Fibroblast of villous mesenchyme (primary cell): ENCODE measurements at regions not wholly inside any gene's neighbourhood (a gene's known extent, or its start where the extent isn't known, plus 50 kb on each side); places are given as distances from the start of the nearest gene placed in this dataset.

Experiments used
- DNase-seq: peaks from one replicate; pipeline ENCODE4 v3.0.0-alpha.2; 2010; ENCODE audit warnings: low read depth
- H3K4me3 ChIP-seq: 2 replicates; pipeline ENCODE4 v1.5.1; 2011; ENCODE audit warnings: low read depth, mild to moderate bottlenecking, low read length
- TF ChIP-seq, protein P1 (sequence below): IDR thresholded peaks from 2 replicates; pipeline ENCODE4 v1.5.1; 2012; ENCODE audit warnings: low read depth, mild to moderate bottlenecking, low read length; ENCODE audit not compliant: insufficient read depth

DNA sequence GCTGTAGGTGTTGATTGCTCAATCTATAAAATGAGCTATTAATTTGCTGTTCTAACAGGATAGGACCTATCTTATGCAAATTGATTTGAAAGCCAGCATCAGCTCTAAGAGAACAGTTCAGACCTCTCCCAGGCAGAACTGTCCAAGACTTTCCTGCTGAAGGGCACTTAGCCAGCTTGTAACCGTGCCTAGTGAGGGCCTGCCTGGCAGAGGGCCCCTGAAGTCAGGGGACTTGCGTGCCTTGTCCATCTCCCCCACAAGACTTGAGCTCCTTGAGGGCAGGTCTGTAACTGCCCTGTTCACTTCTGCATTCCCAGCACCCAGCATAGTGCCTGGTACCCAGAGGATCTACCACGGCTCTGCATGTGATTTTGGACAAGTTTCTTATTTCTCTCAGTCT is 293.4 kb downstream of the CDK5RAP2 start:
- TF ChIP-seq, protein P1, sequence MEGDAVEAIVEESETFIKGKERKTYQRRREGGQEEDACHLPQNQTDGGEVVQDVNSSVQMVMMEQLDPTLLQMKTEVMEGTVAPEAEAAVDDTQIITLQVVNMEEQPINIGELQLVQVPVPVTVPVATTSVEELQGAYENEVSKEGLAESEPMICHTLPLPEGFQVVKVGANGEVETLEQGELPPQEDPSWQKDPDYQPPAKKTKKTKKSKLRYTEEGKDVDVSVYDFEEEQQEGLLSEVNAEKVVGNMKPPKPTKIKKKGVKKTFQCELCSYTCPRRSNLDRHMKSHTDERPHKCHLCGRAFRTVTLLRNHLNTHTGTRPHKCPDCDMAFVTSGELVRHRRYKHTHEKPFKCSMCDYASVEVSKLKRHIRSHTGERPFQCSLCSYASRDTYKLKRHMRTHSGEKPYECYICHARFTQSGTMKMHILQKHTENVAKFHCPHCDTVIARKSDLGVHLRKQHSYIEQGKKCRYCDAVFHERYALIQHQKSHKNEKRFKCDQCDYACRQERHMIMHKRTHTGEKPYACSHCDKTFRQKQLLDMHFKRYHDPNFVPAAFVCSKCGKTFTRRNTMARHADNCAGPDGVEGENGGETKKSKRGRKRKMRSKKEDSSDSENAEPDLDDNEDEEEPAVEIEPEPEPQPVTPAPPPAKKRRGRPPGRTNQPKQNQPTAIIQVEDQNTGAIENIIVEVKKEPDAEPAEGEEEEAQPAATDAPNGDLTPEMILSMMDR = no peak
- no peak for DNase-seq
- no peak overlapping the region for H3K4me3 ChIP-seq

DNA sequence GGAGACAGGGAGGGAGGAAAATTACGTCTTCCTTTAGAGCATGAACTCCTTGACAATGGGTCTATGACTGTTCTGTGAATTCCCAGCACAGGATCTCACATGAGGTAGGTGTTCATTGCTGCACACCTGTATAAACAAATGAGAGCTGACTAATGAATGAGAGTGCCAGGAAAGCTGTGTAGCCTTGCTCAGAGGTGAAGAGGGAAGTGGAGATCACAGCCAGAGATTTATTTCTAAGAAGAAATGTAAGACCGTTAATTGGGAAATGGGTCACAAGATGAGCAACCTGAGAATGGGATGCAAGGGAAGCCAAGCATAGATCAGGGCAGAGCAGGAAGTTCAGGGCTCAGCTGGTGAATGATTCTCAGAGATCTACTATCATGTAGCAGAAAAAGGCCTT is 295.1 kb downstream of the CDK5RAP2 start:
- TF ChIP-seq, protein P1 = no peak
- no peak for DNase-seq
- no peak overlapping the region for H3K4me3 ChIP-seq

DNA sequence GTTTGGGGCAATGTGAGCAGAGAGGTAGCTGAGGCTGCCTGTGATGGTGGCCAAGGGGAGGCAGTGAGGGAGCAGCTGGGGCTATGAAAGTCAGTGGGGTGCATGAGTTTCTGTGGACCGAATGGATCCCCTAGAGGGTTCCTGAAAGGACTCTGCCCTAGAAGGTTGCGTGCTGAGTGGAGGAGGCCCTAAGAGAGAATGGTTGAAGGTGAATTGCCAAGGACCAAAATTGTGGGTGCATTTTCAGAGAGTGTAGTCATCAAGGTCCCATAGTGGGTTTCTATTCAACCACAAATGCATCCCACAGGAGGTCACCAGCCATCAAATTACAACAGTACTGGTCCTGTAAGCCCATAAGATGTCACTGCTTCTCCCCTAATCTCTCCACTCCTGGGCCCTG is 298.3 kb downstream of the CDK5RAP2 start:
- TF ChIP-seq, protein P1 = no peak

DNA sequence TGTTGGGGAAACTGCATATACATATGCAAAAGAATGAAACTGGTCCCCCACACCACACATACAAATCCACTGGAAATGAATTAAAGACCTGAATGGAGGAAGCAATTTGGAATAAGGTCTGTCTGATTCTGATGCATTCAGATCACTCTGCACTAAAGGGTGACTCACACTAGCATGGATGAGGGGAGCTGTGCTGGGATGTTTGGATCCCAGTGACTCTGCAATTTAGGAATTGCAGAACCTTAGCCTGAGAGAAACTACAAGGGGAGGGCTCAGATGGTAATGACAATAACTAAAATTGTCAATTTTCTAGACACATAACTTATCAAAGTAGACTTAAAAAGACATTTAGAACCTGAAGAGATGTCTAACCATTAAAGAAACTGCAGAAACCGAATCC is 312.0 kb downstream of the CDK5RAP2 start:
- TF ChIP-seq, protein P1 = no peak
- no peak for DNase-seq

More for the DNA sequence above, 298.3 kb downstream of the CDK5RAP2 start:
- no peak for DNase-seq
- no peak overlapping the region for H3K4me3 ChIP-seq

DNA sequence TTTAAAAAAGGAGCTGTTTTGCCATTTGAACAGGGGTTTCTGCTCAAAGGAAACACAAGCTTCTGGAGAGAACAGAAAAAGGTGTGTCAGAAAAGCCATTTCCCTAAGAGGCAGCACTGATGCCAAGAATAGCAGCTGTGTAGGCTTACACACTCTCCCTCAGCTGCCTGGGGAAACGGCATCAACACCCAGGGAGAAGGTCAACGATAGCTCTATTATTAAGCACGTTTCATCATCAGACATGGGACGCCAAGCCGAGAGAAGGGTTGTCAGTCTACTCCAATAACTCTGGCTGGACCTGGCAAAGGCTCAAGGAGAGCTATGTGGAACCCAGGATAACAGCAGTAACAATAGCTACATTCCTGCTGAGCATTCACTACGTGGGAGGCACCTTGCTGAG is 314.2 kb downstream of the CDK5RAP2 start:
- DNase-seq = no peak
- H3K4me3 ChIP-seq = no peak overlapping the region
- TF ChIP-seq, protein P1 = no peak

More for the DNA sequence above, 312.0 kb downstream of the CDK5RAP2 start:
- H3K4me3 ChIP-seq = no peak overlapping the region

DNA sequence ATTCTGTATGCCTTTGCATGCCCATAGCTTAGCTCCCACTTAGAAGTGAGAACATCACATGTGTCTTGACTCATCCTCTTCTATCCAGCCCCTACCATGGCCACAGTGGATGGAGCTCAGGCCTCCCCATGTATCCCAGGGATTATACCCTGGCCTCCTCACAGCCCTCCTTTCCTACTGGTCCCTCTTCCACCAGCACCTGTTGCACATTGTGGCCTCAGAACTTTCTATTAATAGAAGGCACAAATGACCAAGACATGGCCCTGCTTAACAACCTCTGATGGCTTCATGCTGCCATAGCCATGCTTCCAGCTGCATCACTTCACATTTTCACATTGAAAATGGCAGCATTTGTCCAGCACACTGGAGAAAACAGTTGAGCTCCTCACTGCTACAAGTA is 315.4 kb downstream of the CDK5RAP2 start:
- no peak for DNase-seq
- TF ChIP-seq, protein P1 = no peak

DNA sequence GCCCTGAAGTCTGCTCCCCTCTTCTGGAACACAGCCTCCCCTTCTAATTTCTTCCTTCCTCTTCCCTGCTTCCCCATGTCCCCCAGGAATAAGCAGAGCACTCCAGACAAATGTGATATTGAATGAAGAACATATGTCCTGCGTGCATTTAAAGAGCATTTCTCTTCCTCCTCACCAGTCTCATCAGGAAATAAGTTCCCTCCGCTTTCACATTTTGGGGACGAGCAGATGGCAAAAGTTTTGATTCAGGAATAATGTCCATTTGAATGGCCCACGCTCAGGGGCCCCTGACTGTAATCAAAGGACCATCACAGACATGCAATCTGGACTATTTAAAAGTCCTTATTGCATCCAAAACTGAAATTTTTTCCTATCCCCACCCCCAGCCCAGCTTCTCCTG is 316.1 kb downstream of the CDK5RAP2 start:
- DNase-seq = no peak
- H3K4me3 ChIP-seq = no peak overlapping the region
- TF ChIP-seq, protein P1 = no peak

More for the DNA sequence above, 315.4 kb downstream of the CDK5RAP2 start:
- H3K4me3 ChIP-seq = no peak overlapping the region
